Activated CD4-positive, alpha-beta T cell treated with anti-CD3 and anti-CD28 coated beads, Interleukin-2, amount 10 ng/mL, durations not matched to agents 7 days and 5 days (primary cell): ENCODE measurements at regions not wholly inside any gene's neighbourhood (a gene's known extent, or its start where the extent isn't known, plus 50 kb on each side); places are given as distances from the start of the nearest gene placed in this dataset.

Source experiments
- CTCF ChIA-PET: fragments of 350-600 bp; sonication (Branson Sonifier 250); formaldehyde crosslinking; loops from one replicate; lab custom pipeline; 2021; ENCODE audit warnings: antibody characterized with exemption; lab: Charles Lee
- POLR2A ChIA-PET: fragments of 350-600 bp; sonication (Branson Sonifier 250); formaldehyde crosslinking; loops from one replicate; lab custom pipeline; 2021; ENCODE audit warnings: antibody characterized with exemption; lab: Charles Lee
- DNase-seq: peaks from one replicate; pipeline ENCODE4 v3.0.0-alpha.2; 2020
- H3K27ac Mint-ChIP-seq: one replicate; pipeline ENCODE4 v1.8.0; 2021; ENCODE audit warnings: mild to moderate bottlenecking, moderate library complexity, mixed read lengths
- H3K27me3 Mint-ChIP-seq: one replicate; pipeline ENCODE4 v1.8.0; 2021; ENCODE audit warnings: mixed read lengths
- H3K36me3 Mint-ChIP-seq: one replicate; pipeline ENCODE4 v1.8.0; 2021; ENCODE audit warnings: low read depth, mixed read lengths
- H3K4me1 Mint-ChIP-seq: one replicate; pipeline ENCODE4 v1.8.0; 2021; ENCODE audit warnings: mixed read lengths
- H3K4me3 Mint-ChIP-seq: one replicate; pipeline ENCODE4 v1.8.0; 2021; ENCODE audit warnings: mild to moderate bottlenecking, moderate library complexity, mixed read lengths
- H3K9me3 Mint-ChIP-seq: one replicate; pipeline ENCODE4 v1.8.0; 2021; ENCODE audit warnings: mixed read lengths

DNA sequence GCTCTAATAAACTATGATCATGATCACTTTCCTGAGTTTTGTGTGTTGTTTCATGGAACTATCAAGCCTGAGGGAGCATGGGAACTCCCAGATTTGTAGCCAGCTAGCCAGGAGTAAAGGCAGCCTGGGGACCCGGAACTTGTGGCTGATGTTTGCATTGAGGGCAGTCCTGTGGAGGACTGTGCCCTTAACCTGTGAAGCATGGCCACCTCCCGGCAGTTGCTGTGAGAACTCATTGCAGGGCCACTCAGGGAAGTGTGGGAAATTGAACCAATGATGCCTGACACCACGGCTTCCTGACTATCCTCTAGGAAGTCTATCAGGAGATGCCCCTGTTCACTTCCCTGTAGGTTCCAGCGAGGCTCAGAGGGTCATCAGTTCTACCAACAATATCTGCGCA lies 250.6 kb downstream of the DAD1 start:
- Mint-ChIP-seq H3K4me1 (no peaks in the 10 kb centered on the region), H3K27ac (no peak overlapping the region), H3K36me3 (no peaks in the 10 kb centered on the region), H3K27me3 (no peaks in the 10 kb centered on the region), H3K4me3 (no peak overlapping the region), H3K9me3 (no peaks in the 10 kb centered on the region)
- no peak for DNase-seq
- ChIA-PET POLR2A (no interaction called here), CTCF (no interaction called here)

- no peaks in the 10 kb centered on the region for H3K36me3 Mint-ChIP-seq
- H3K4me1 Mint-ChIP-seq: no peaks in the 10 kb centered on the region
- POLR2A ChIA-PET: no interaction called here
- no peak overlapping the region for H3K4me3 Mint-ChIP-seq
- CTCF ChIA-PET: no interaction called here
- no peaks in the 10 kb centered on the region for H3K9me3 Mint-ChIP-seq
- no peaks in the 10 kb centered on the region for H3K27me3 Mint-ChIP-seq
- no peak for DNase-seq
- H3K27ac Mint-ChIP-seq: no peak overlapping the region
Measured at GRCh38 chr14:22337938-22338337, 251.1 kb downstream of the DAD1 start.

DNA sequence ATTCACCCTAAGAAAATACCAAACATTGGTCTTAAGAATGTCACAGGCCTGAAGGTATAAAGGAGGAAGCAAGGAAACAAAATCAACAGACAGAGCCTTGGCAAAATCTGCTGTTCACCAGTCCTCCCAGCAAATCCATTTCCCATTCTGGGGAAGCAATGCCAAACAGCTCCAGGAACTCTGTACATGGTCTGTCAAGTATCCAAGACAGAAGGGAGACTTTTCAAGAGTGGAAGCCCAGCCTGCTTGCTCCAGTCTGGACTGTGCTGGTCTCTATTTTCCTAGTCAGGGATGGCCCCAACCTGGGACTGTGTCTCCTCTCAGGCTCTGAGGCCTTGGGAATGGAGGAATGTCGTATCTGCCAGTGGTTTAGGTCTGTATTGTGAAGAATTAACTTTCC lies 251.5 kb downstream of the DAD1 start:
- Mint-ChIP-seq H3K4me1 (no peaks in the 10 kb centered on the region), H3K9me3 (no peaks in the 10 kb centered on the region), H3K4me3 (no peak overlapping the region), H3K36me3 (no peaks in the 10 kb centered on the region), H3K27ac (no peak overlapping the region), H3K27me3 (no peaks in the 10 kb centered on the region)
- no peak for DNase-seq
- CTCF ChIA-PET: no interaction called here
- POLR2A ChIA-PET: no interaction called here

DNA sequence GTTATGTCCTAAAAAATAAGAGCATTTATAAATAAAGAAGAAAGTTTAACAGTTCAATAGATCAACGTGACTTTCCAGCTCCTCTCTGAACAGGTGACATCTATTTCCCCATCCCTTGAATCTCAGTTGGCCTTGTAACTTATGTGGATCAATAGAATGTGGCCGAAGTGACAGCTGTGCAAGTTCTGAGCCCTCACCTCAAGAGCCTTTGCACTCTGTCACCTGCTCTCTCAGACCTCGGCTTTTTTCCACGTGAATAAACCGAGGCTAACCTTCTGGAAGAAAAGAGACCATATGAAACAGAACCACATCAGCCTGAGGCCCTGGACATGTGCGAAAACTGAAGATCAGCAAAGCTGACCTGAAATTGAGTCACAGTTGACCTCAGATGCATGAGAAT lies 253.0 kb downstream of the DAD1 start:
- no peak for DNase-seq
- H3K36me3 Mint-ChIP-seq: no peaks in the 10 kb centered on the region
- no peaks in the 10 kb centered on the region for H3K9me3 Mint-ChIP-seq
- H3K4me1 Mint-ChIP-seq: no peaks in the 10 kb centered on the region
- H3K27me3 Mint-ChIP-seq: no peaks in the 10 kb centered on the region
- no peak overlapping the region for H3K27ac Mint-ChIP-seq
- POLR2A ChIA-PET: no interaction called here
- no peak overlapping the region for H3K4me3 Mint-ChIP-seq
- CTCF ChIA-PET: no interaction called here

DNA sequence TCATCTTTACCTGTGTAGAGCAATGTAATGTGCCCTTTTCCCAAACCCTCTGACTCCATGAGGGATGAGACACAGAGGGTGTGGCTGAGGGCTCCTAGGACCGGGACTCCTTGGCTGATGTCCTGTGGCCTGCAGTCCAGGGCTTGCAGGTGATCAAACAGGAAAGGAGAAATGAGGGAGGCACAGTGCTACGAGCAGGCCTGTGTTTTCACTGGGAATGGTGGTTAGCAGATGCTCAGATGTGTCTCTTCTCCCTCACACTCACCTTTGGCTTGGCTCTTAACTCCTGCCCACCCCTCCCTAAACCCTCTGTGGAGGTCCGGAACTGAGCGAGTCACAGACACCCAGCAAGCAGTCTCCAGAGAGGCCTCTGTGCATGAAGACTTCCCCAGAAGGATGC lies 254.4 kb downstream of the DAD1 start:
- ChIA-PET CTCF (no interaction called here), POLR2A (no interaction called here)
- Mint-ChIP-seq H3K4me1 (no peaks in the 10 kb centered on the region), H3K4me3 (no peak overlapping the region), H3K27me3 (no peaks in the 10 kb centered on the region), H3K27ac (no peak overlapping the region), H3K9me3 (no peaks in the 10 kb centered on the region), H3K36me3 (no peaks in the 10 kb centered on the region)
- no peak for DNase-seq

- Mint-ChIP-seq H3K27ac (no peak overlapping the region), H3K36me3 (no peaks in the 10 kb centered on the region), H3K27me3 (no peaks in the 10 kb centered on the region), H3K4me3 (no peak overlapping the region), H3K4me1 (no peaks in the 10 kb centered on the region), H3K9me3 (no peaks in the 10 kb centered on the region)
- ChIA-PET POLR2A (no interaction called here), CTCF (no interaction called here)
- no peak for DNase-seq
Measured at GRCh38 chr14:22334275-22334577, 254.8 kb downstream of the DAD1 start.

DNA sequence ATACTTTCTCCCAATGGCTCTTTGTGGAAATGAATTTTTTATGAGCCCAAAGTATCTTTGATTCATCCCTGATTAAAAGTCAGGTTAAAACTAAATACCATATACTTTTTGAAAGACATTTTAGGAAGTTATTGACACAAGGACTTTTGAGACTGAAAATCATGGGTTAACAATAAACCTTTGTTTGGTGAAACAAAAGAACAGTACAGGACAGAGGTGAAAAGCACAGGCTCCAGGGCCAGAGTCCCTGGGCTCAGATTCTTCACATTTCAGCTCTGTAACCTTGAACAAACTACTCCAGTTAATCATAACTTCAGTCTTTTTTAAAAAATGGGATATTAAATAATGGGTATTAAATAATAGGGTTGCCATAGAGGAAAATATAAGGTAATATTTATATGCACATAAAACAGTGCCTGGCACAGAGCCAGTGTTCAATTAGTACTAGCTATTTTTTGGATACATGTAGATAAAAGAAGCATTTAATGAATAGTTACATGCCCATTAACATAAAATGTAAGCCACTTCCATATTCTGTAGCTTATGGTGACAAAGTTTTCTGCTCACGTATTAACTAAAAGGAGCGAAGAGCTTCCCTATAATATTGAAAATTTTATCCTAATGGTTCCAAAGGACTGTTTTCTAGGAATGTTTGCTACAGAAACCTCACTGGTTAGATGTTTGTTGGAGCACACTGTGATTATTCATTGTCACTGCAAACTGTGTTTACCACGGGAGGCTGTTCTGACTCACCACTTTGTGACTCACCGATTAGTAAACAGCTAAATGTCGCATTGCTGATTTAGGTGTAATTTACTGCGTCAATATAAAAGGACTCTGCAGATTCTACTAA lies 255.4 kb downstream of the DAD1 start:
- H3K36me3 Mint-ChIP-seq: no peaks in the 10 kb centered on the region
- no peaks in the 10 kb centered on the region for H3K4me1 Mint-ChIP-seq
- H3K27ac Mint-ChIP-seq: no peak overlapping the region
- CTCF ChIA-PET: no interaction called here
- no peaks in the 10 kb centered on the region for H3K27me3 Mint-ChIP-seq
- POLR2A ChIA-PET: no interaction called here
- H3K4me3 Mint-ChIP-seq: no peak overlapping the region
- no peaks in the 10 kb centered on the region for H3K9me3 Mint-ChIP-seq
- DNase-seq: no peak

GRCh38 chr14:22332686-22333421 lies 256.2 kb downstream of the DAD1 start:
- no peaks in the 10 kb centered on the region for H3K9me3 Mint-ChIP-seq
- no peaks in the 10 kb centered on the region for H3K36me3 Mint-ChIP-seq
- ChIA-PET POLR2A (no interaction called here), CTCF (no interaction called here)
- H3K27ac Mint-ChIP-seq: no peak overlapping the region
- H3K4me3 Mint-ChIP-seq: no peak overlapping the region
- no peaks in the 10 kb centered on the region for H3K4me1 Mint-ChIP-seq
- no peak for DNase-seq
- no peaks in the 10 kb centered on the region for H3K27me3 Mint-ChIP-seq

- Mint-ChIP-seq H3K27me3 (no peaks in the 10 kb centered on the region), H3K27ac (no peak overlapping the region), H3K4me1 (no peaks in the 10 kb centered on the region), H3K9me3 (no peaks in the 10 kb centered on the region), H3K36me3 (no peaks in the 10 kb centered on the region), H3K4me3 (no peak overlapping the region)
- ChIA-PET POLR2A (no interaction called here), CTCF (no interaction called here)
- DNase-seq: no peak
Measured at GRCh38 chr14:22329371-22329770, 259.7 kb downstream of the DAD1 start.

- DNase-seq: no peak
- ChIA-PET POLR2A (no interaction called here), CTCF (no interaction called here)
- Mint-ChIP-seq H3K9me3 (no peaks in the 10 kb centered on the region), H3K4me3 (no peak overlapping the region), H3K36me3 (no peaks in the 10 kb centered on the region), H3K27ac (no peak overlapping the region), H3K27me3 (no peaks in the 10 kb centered on the region), H3K4me1 (no peaks in the 10 kb centered on the region)
Measured at GRCh38 chr14:22325676-22326400, 263.2 kb downstream of the DAD1 start.

GRCh38 chr14:22320362-22320750 lies 268.7 kb downstream of the DAD1 start:
- no peaks in the 10 kb centered on the region for H3K9me3 Mint-ChIP-seq
- no peak for DNase-seq
- H3K27me3 Mint-ChIP-seq: no peaks in the 10 kb centered on the region
- no peaks in the 10 kb centered on the region for H3K36me3 Mint-ChIP-seq
- no peaks in the 10 kb centered on the region for H3K4me1 Mint-ChIP-seq
- H3K4me3 Mint-ChIP-seq: peak overlapping the region; percentile 68
- POLR2A ChIA-PET: no interaction called here
- peak overlapping the region; percentile 64 for H3K27ac Mint-ChIP-seq
- CTCF ChIA-PET: no interaction called here

GRCh38 chr14:22319526-22320361 lies 269.3 kb downstream of the DAD1 start:
- Mint-ChIP-seq H3K27ac (peak overlapping the region; percentile 64), H3K36me3 (no peaks in the 10 kb centered on the region), H3K9me3 (no peaks in the 10 kb centered on the region), H3K4me3 (peak overlapping the region; percentile 68), H3K4me1 (no peaks in the 10 kb centered on the region), H3K27me3 (no peaks in the 10 kb centered on the region)
- CTCF ChIA-PET: no interaction called here
- peak; percentile 14 for DNase-seq
- POLR2A ChIA-PET: no interaction called here

DNA sequence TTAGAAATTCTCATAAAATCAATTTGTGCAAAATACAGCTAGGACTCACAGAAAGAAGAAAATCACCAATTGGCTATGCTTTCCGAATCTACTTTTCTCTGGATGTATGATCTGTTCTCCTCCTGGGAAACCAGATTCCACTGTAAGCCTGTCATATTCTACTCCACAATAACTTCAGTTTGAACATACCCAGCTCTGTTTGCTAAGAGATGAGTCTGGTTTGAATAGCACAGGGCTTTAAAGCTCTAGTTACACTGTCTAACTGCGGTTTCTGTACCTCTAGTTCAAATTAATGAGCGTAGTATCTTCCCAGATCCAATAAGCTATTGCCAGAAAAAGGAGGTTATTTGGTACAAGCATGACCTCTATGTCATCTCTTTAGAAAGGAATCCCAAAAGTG lies 270.1 kb downstream of the DAD1 start:
- peak overlapping the region; percentile 19 for H3K27ac Mint-ChIP-seq
- no peaks in the 10 kb centered on the region for H3K36me3 Mint-ChIP-seq
- ChIA-PET CTCF (no interaction called here), POLR2A (no interaction called here)
- no peak overlapping the region for H3K4me3 Mint-ChIP-seq
- H3K4me1 Mint-ChIP-seq: no peaks in the 10 kb centered on the region
- no peak for DNase-seq
- no peaks in the 10 kb centered on the region for H3K27me3 Mint-ChIP-seq
- H3K9me3 Mint-ChIP-seq: no peaks in the 10 kb centered on the region
